Hepatocyte (in vitro differentiated cells): ENCODE measurements at regions not wholly inside any gene's neighbourhood (a gene's known extent, or its start where the extent isn't known, plus 50 kb on each side); places are given as distances from the start of the nearest gene placed in this dataset.

ENCODE experiments used
- DNase-seq: peaks from one replicate; pipeline ENCODE4 v3.0.0-alpha.2; 2016; ENCODE audit warnings: low spot score
- H2AFZ ChIP-seq: fragments of 200-600 bp; sonication (generic); 2 replicates; pipeline ENCODE4 v1.6.0; 2016; ENCODE audit warnings: antibody characterized with exemption, mild to moderate bottlenecking
- H3K27ac ChIP-seq: fragments of 200-600 bp; sonication (generic); 2 replicates; pipeline ENCODE4 v1.5.1; 2016; ENCODE audit warnings: mild to moderate bottlenecking
- H3K27me3 ChIP-seq: fragments of 200-600 bp; sonication (generic); 2 replicates; pipeline ENCODE4 v1.6.1; 2016
- H3K36me3 ChIP-seq: fragments of 200-600 bp; sonication (generic); replicated peaks from 2 replicates; pipeline ENCODE4 v1.5.1; 2016; ENCODE audit warnings: low read depth; ENCODE audit not compliant: insufficient read depth
- H3K4me1 ChIP-seq: fragments of 200-600 bp; sonication (generic); 2 replicates; pipeline ENCODE4 v1.5.1; 2016; ENCODE audit warnings: mild to moderate bottlenecking, moderate library complexity; ENCODE audit not compliant: insufficient read depth
- H3K4me2 ChIP-seq: fragments of 200-600 bp; sonication (generic); 2 replicates; pipeline ENCODE4 v1.6.0; 2016
- H3K4me3 ChIP-seq: fragments of 200-600 bp; sonication (generic); 2 replicates; pipeline ENCODE4 v1.5.1; 2016; ENCODE audit warnings: mild to moderate bottlenecking
- H3K79me2 ChIP-seq: fragments of 200-600 bp; sonication (generic); 2 replicates; pipeline ENCODE4 v1.6.0; 2017; ENCODE audit warnings: mild to moderate bottlenecking
- H3K9me2 ChIP-seq: fragments of 200-600 bp; sonication (generic); replicated peaks from 2 replicates; pipeline ENCODE4 v1.6.0; 2017; ENCODE audit warnings: mild to moderate bottlenecking; ENCODE audit not compliant: insufficient read depth
- H3K9me3 ChIP-seq: fragments of 200-600 bp; sonication (generic); 2 replicates; pipeline ENCODE4 v1.5.1; 2016; ENCODE audit warnings: low read depth, mild to moderate bottlenecking
- H4K20me1 ChIP-seq: fragments of 200-600 bp; sonication (generic); 2 replicates; pipeline ENCODE4 v1.6.0; 2016; ENCODE audit warnings: mild to moderate bottlenecking; ENCODE audit not compliant: insufficient read depth, poor library complexity, severe bottlenecking
- CTCF ChIP-seq: fragments of 200-600 bp; sonication (generic); IDR thresholded peaks from 2 replicates; pipeline ENCODE4 v1.5.1; 2016; ENCODE audit warnings: antibody characterized with exemption, mild to moderate bottlenecking; ENCODE audit not compliant: poor library complexity
- EZH2 ChIP-seq: fragments of 200-600 bp; sonication (generic); IDR thresholded peaks from 2 replicates; pipeline ENCODE4 v1.6.1; 2016; ENCODE audit warnings: antibody characterized with exemption, mild to moderate bottlenecking, borderline replicate concordance
- EZH2phosphoT487 ChIP-seq: fragments of 200-600 bp; sonication (generic); IDR thresholded peaks from one replicate; pipeline ENCODE4 v1.6.1; 2018; ENCODE audit warnings: antibody characterized with exemption, mild to moderate bottlenecking, low read depth, moderate library complexity; ENCODE audit not compliant: unreplicated experiment, severe bottlenecking
- WGBS: methylation state at CpG from one replicate; pipeline ENCODE4 v1.1.6; 2016; ENCODE audit warnings: low lambda C conversion rate; ENCODE audit errors: missing lambda C conversion rate; 5-methylcytosine and 5-hydroxymethylcytosine counted together

GRCh38 chr11:23095650-23096189 lies 235.4 kb upstream of the CCDC179 start:
- Histone ChIP-seq H3K27me3 (no peaks in the 10 kb centered on the region), H3K27ac (no peak overlapping the region), H3K9me2 (no peaks in the 10 kb centered on the region), H3K36me3 (no peaks in the 10 kb centered on the region), H3K4me3 (no peak overlapping the region), H3K9me3 (no peaks in the 10 kb centered on the region), H3K4me1 (no peaks in the 10 kb centered on the region), H3K79me2 (no peaks in the 10 kb centered on the region), H3K4me2 (no peak overlapping the region), H4K20me1 (no peaks in the 10 kb centered on the region), H2AFZ (no peak overlapping the region)
- no peak for TF ChIP-seq EZH2phosphoT487
- TF ChIP-seq CTCF, result no peak
- no peak for TF ChIP-seq EZH2
- no peak for DNase-seq
- WGBS, result 87% methylated on average over 2 of the region's 2 CpGs

- Histone ChIP-seq H3K36me3 (no peaks in the 10 kb centered on the region), H2AFZ (peak overlapping the region; percentile 50), H3K4me2 (no peak overlapping the region), H3K9me2 (no peaks in the 10 kb centered on the region), H3K4me3 (no peak overlapping the region), H3K27me3 (no peaks in the 10 kb centered on the region), H4K20me1 (no peaks in the 10 kb centered on the region), H3K9me3 (no peaks in the 10 kb centered on the region), H3K79me2 (no peaks in the 10 kb centered on the region), H3K27ac (no peak overlapping the region), H3K4me1 (no peaks in the 10 kb centered on the region)
- TF ChIP-seq EZH2, result no peak
- no peak for TF ChIP-seq EZH2phosphoT487
- TF ChIP-seq CTCF, result no peak
- WGBS, result 53% methylated on average over 4 of the region's 4 CpGs
- DNase-seq, result no peak
These were observed 237.6 kb upstream of the CCDC179 start for GRCh38 chr11:23097891-23098290.

GRCh38 chr11:23099256-23099655 lies 239.0 kb upstream of the CCDC179 start:
- TF ChIP-seq CTCF (no peak), EZH2 (no peak), EZH2phosphoT487 (no peak)
- WGBS, result 86% methylated on average over 1 of the region's 1 CpG
- no peaks in the 10 kb centered on the region for H3K27me3 ChIP-seq
- no peaks in the 10 kb centered on the region for H3K4me1 ChIP-seq
- no peak overlapping the region for H3K27ac ChIP-seq
- H3K4me2 ChIP-seq, result no peak overlapping the region
- no peaks in the 10 kb centered on the region for H3K36me3 ChIP-seq
- H3K4me3 ChIP-seq, result no peak overlapping the region
- no peak overlapping the region for H2AFZ ChIP-seq
- H3K9me2 ChIP-seq, result no peaks in the 10 kb centered on the region
- DNase-seq, result no peak
- H3K9me3 ChIP-seq, result no peaks in the 10 kb centered on the region
- no peaks in the 10 kb centered on the region for H3K79me2 ChIP-seq
- no peaks in the 10 kb centered on the region for H4K20me1 ChIP-seq

GRCh38 chr11:23100726-23101125 lies 240.5 kb upstream of the CCDC179 start:
- WGBS, result 83% methylated on average over 3 of the region's 3 CpGs

More at GRCh38 chr11:23100726-23101125, 240.5 kb upstream of the CCDC179 start:
- H3K4me1 ChIP-seq, result no peaks in the 10 kb centered on the region
- no peak overlapping the region for H3K4me3 ChIP-seq
- no peaks in the 10 kb centered on the region for H3K27me3 ChIP-seq
- no peaks in the 10 kb centered on the region for H4K20me1 ChIP-seq
- H3K9me2 ChIP-seq, result no peaks in the 10 kb centered on the region
- DNase-seq, result no peak
- H3K79me2 ChIP-seq, result no peaks in the 10 kb centered on the region
- H3K36me3 ChIP-seq, result no peaks in the 10 kb centered on the region
- TF ChIP-seq EZH2phosphoT487 (no peak), CTCF (no peak), EZH2 (no peak)
- H3K4me2 ChIP-seq, result no peak overlapping the region
- H2AFZ ChIP-seq, result no peak overlapping the region
- H3K27ac ChIP-seq, result no peak overlapping the region
- H3K9me3 ChIP-seq, result no peaks in the 10 kb centered on the region
